Epithelial cell of esophagus (primary cell): ENCODE measurements at regions not wholly inside any gene's neighbourhood (a gene's known extent, or its start where the extent isn't known, plus 50 kb on each side); places are given as distances from the start of the nearest gene placed in this dataset.

Experiments used
- DNase-seq: peaks from one replicate; pipeline ENCODE4 v3.0.0; 2010; ENCODE audit warnings: low read depth
- H3K4me3 ChIP-seq: 2 replicates; pipeline ENCODE4 v1.5.1; 2011; ENCODE audit warnings: mild to moderate bottlenecking, low read length, control low read depth
- TF ChIP-seq, protein P1 (sequence below): IDR thresholded peaks from 2 replicates; pipeline ENCODE4 v1.5.1; 2011; ENCODE audit warnings: low read depth, mild to moderate bottlenecking, low read length, control low read depth, inconsistent platforms; ENCODE audit not compliant: insufficient read depth; ENCODE audit errors: missing control alignments

GRCh38 chr21:41677671-41678015 lies 89.2 kb downstream of the RIPK4 start:
- H3K4me3 ChIP-seq: no peak overlapping the region

DNA sequence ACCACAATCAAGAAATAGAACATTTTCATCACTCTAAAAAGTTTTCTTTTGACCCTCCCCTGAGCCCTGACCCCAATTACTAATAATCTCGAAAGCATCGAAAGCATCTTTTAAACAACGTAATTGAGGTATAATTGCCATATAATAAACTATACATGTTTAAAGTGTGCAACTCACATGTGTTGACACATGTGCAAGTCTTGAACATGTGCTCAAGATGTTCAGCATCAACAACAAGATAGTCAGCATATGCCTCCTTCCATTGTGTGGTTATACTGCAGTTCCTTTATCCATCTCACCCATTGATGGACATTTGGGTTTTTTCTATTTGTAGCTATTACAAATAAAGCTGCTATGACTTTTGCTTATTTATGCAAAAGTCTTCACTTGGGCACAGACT lies 90.7 kb downstream of the RIPK4 start:
- no peak overlapping the region for H3K4me3 ChIP-seq
- DNase-seq: no peak
- TF ChIP-seq, protein P1, sequence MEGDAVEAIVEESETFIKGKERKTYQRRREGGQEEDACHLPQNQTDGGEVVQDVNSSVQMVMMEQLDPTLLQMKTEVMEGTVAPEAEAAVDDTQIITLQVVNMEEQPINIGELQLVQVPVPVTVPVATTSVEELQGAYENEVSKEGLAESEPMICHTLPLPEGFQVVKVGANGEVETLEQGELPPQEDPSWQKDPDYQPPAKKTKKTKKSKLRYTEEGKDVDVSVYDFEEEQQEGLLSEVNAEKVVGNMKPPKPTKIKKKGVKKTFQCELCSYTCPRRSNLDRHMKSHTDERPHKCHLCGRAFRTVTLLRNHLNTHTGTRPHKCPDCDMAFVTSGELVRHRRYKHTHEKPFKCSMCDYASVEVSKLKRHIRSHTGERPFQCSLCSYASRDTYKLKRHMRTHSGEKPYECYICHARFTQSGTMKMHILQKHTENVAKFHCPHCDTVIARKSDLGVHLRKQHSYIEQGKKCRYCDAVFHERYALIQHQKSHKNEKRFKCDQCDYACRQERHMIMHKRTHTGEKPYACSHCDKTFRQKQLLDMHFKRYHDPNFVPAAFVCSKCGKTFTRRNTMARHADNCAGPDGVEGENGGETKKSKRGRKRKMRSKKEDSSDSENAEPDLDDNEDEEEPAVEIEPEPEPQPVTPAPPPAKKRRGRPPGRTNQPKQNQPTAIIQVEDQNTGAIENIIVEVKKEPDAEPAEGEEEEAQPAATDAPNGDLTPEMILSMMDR: no peak

More at GRCh38 chr21:41677671-41678015, 89.2 kb downstream of the RIPK4 start:
- no peak for DNase-seq
- TF ChIP-seq, protein P1: no peak

GRCh38 chr21:41675574-41675973 lies 91.3 kb downstream of the RIPK4 start:
- TF ChIP-seq, protein P1: no peak
- no peak overlapping the region for H3K4me3 ChIP-seq
- no peak for DNase-seq

GRCh38 chr21:41674402-41674801 lies 92.5 kb downstream of the RIPK4 start:
- H3K4me3 ChIP-seq: no peak overlapping the region
- TF ChIP-seq, protein P1: no peak
- DNase-seq: no peak

- TF ChIP-seq, protein P1: no peak
- DNase-seq: no peak
- H3K4me3 ChIP-seq: no peak overlapping the region
These were observed 93.1 kb downstream of the RIPK4 start for GRCh38 chr21:41673596-41674335.

DNA sequence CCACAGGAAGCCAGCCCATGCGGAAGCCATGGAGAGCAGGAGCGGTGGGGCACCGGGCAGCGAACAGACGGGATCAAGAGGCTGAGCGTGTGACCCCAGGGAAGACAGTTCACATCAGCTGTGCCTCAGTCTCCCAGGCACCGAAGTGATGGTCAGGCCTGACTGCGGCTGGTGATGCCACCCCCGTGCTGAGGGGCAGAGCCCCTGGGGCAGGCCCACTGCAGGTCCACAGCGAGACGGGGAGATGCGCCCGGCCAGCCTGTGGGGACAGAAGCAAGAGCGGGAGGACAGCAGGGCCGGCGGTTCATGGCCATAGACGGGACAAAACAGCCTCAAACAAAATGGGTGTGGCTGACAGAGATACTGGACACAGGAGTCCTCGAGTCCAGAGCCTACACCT lies 93.8 kb downstream of the RIPK4 start:
- TF ChIP-seq, protein P1: no peak
- no peak for DNase-seq

DNA sequence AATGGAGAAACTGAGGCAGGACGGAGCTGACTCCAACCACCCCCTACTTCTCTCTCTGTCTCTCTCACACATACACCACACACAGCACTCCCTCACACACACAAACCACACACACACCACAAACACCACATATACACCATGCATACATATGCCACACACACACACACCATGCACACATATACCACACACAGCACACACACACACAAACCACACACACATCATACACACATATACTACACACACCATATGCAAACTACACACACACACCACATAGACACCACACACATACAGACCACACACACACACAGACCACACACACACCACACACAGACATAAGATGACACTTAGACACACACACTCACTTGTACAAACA lies 94.3 kb downstream of the RIPK4 start:
- no peak overlapping the region for H3K4me3 ChIP-seq
- no peak for DNase-seq
- TF ChIP-seq, protein P1: no peak

More for the DNA sequence above, 93.8 kb downstream of the RIPK4 start:
- no peak overlapping the region for H3K4me3 ChIP-seq
